H9 (cell line): ENCODE measurements at regions not wholly inside any gene's neighbourhood (a gene's known extent, or its start where the extent isn't known, plus 50 kb on each side); places are given as distances from the start of the nearest gene placed in this dataset.

Experiments used
- DNase-seq: peaks from one replicate; pipeline ENCODE4 v3.0.0-alpha.2; 2017
- H2AFZ ChIP-seq: one replicate; pipeline ENCODE4 v1.6.1; 2013; ENCODE audit warnings: mild to moderate bottlenecking, low read length, control low read depth, moderate library complexity
- H2AK5ac ChIP-seq: 2 replicates; pipeline ENCODE4 v1.6.1; 2013; ENCODE audit warnings: low read length, control low read depth, mixed read lengths; ENCODE audit not compliant: insufficient read length
- H2BK120ac ChIP-seq: one replicate; pipeline ENCODE4 v1.6.1; 2013; ENCODE audit warnings: low read depth, mild to moderate bottlenecking, low read length, control low read depth, inconsistent platforms; ENCODE audit not compliant: poor library complexity, severe bottlenecking
- H2BK12ac ChIP-seq: 2 replicates; pipeline ENCODE4 v1.6.1; 2013; ENCODE audit warnings: low read length, control low read depth, mixed read lengths, low read depth; ENCODE audit not compliant: insufficient read length
- H2BK15ac ChIP-seq: 2 replicates; pipeline ENCODE4 v1.6.1; 2013; ENCODE audit warnings: low read depth, low read length, control low read depth
- H2BK20ac ChIP-seq: one replicate; pipeline ENCODE4 v1.6.1; 2013; ENCODE audit warnings: low read depth, mild to moderate bottlenecking, low read length, control low read depth, inconsistent platforms; ENCODE audit not compliant: poor library complexity, severe bottlenecking
- H2BK5ac ChIP-seq: 2 replicates; pipeline ENCODE4 v1.6.1; 2013; ENCODE audit warnings: low read length, control low read depth, mixed read lengths; ENCODE audit not compliant: insufficient read length
- H3K14ac ChIP-seq: 2 replicates; pipeline ENCODE4 v1.6.1; 2013; ENCODE audit warnings: low read length, control low read depth; ENCODE audit not compliant: insufficient read depth
- H3K18ac ChIP-seq: 2 replicates; pipeline ENCODE4 v1.6.1; 2013; ENCODE audit warnings: low read depth, mild to moderate bottlenecking, mixed read lengths, low read length, control low read depth; ENCODE audit not compliant: insufficient read length
- H3K23ac ChIP-seq: 2 replicates; pipeline ENCODE4 v1.6.1; 2013; ENCODE audit warnings: low read length, control low read depth, mixed read lengths, low read depth; ENCODE audit not compliant: insufficient read length
- H3K23me2 ChIP-seq: 2 replicates; pipeline ENCODE4 v1.6.1; 2013; ENCODE audit warnings: low read depth, mild to moderate bottlenecking, mixed read lengths, low read length, control low read depth; ENCODE audit not compliant: insufficient read length, poor library complexity, severe bottlenecking
- H3K27ac ChIP-seq: 2 replicates; pipeline ENCODE4 v1.5.1; 2013; ENCODE audit warnings: low read length, control low read depth, mixed read lengths, low read depth; ENCODE audit not compliant: insufficient read length
- H3K27me3 ChIP-seq: 2 replicates; pipeline ENCODE4 v1.6.1; 2013; ENCODE audit warnings: low read length, control low read depth, inconsistent platforms; ENCODE audit not compliant: insufficient read depth
- H3K4ac ChIP-seq: 2 replicates; pipeline ENCODE4 v1.6.1; 2013; ENCODE audit warnings: low read depth, mild to moderate bottlenecking, control low read depth, inconsistent platforms, low read length, moderate library complexity
- H3K4me1 ChIP-seq: 2 replicates; pipeline ENCODE4 v1.6.1; 2013; ENCODE audit warnings: low read length, control low read depth, inconsistent platforms; ENCODE audit not compliant: insufficient read depth
- H3K4me2 ChIP-seq: 2 replicates; pipeline ENCODE4 v1.6.1; 2013; ENCODE audit warnings: low read length, control low read depth, mixed read lengths; ENCODE audit not compliant: insufficient read length, insufficient read depth
- H3K56ac ChIP-seq: 2 replicates; pipeline ENCODE4 v1.6.1; 2013; ENCODE audit warnings: low read depth, mild to moderate bottlenecking, mixed read lengths, low read length, control low read depth; ENCODE audit not compliant: insufficient read length
- H3K79me1 ChIP-seq: 2 replicates; pipeline ENCODE4 v1.6.1; 2013; ENCODE audit warnings: low read depth, mild to moderate bottlenecking, moderate library complexity, low read length, control low read depth, inconsistent platforms; ENCODE audit not compliant: insufficient read depth, poor library complexity, severe bottlenecking
- H3K79me2 ChIP-seq: 2 replicates; pipeline ENCODE4 v1.6.1; 2013; ENCODE audit warnings: low read length, control low read depth, inconsistent platforms; ENCODE audit not compliant: insufficient read depth
- H3K9ac ChIP-seq: 2 replicates; pipeline ENCODE4 v1.6.1; 2013; ENCODE audit warnings: low read length, control low read depth, mixed read lengths; ENCODE audit not compliant: insufficient read length; ENCODE audit errors: extremely low read depth
- H3K9me3 ChIP-seq: one replicate; pipeline ENCODE4 v1.6.1; 2013; ENCODE audit warnings: low read depth, low read length, inconsistent platforms; ENCODE audit not compliant: control insufficient read depth
- H3T11ph ChIP-seq: one replicate; pipeline ENCODE4 v1.6.1; 2013; ENCODE audit warnings: mild to moderate bottlenecking, low read length, control low read depth, inconsistent platforms
- H4K20me1 ChIP-seq: one replicate; pipeline ENCODE4 v1.6.1; 2013; ENCODE audit not compliant: control insufficient read depth, insufficient read length, insufficient read depth
- H4K5ac ChIP-seq: 2 replicates; pipeline ENCODE4 v1.6.1; 2013; ENCODE audit warnings: low read depth, mild to moderate bottlenecking, mixed read lengths, low read length, control low read depth; ENCODE audit not compliant: insufficient read length
- H4K8ac ChIP-seq: replicated peaks from 2 replicates; pipeline ENCODE4 v1.6.1; 2013; ENCODE audit warnings: low read length, control low read depth, mixed read lengths, low read depth; ENCODE audit not compliant: insufficient read length
- H4K91ac ChIP-seq: 2 replicates; pipeline ENCODE4 v1.6.1; 2013; ENCODE audit warnings: low read depth, mild to moderate bottlenecking, moderate library complexity, mixed read lengths, low read length, control low read depth; ENCODE audit not compliant: insufficient read length
- H3K27ac Mint-ChIP-seq, 3 experiments: 2 replicates in 2 of 3; 3 replicates in 1 of 3; pipeline ENCODE4 v1.8.0; 2020 to 2021; ENCODE audit warnings: mixed read lengths in 3 of 3, mild to moderate bottlenecking in 1 of 3, moderate library complexity in 1 of 3
- H3K27me3 Mint-ChIP-seq: 2 replicates; pipeline ENCODE4 v1.8.0; 2021; ENCODE audit warnings: low read depth, mild to moderate bottlenecking, moderate library complexity, mixed read lengths
- H3K36me3 Mint-ChIP-seq, 3 experiments: 2 replicates in 2 of 3; 3 replicates in 1 of 3; pipeline ENCODE4 v1.8.0; 2020 to 2021; ENCODE audit warnings: low read depth in 3 of 3, mixed read lengths in 3 of 3; ENCODE audit not compliant: insufficient read depth in 1 of 3
- H3K4me1 Mint-ChIP-seq, 2 experiments: 2 replicates each; pipeline ENCODE4 v1.8.0; 2020; ENCODE audit warnings: mixed read lengths in 2 of 2
- H3K4me3 Mint-ChIP-seq, 2 experiments: 2 replicates in 1 of 2; 3 replicates in 1 of 2; pipeline ENCODE4 v1.8.0; 2020 to 2021; ENCODE audit warnings: mild to moderate bottlenecking in 2 of 2, mixed read lengths in 2 of 2, moderate library complexity in 1 of 2
- H3K9me3 Mint-ChIP-seq, 2 experiments: 2 replicates in 1 of 2; 3 replicates in 1 of 2; pipeline ENCODE4 v1.8.0; 2020; ENCODE audit warnings: mild to moderate bottlenecking in 2 of 2, mixed read lengths in 2 of 2, moderate library complexity in 1 of 2
- CTCF ChIP-seq: fragments of 200-600 bp; sonication (generic); conservative IDR thresholded peaks from 3 replicates; pipeline ENCODE4 v1.8.0; 2021; ENCODE audit warnings: antibody characterized with exemption, mild to moderate bottlenecking
- WGBS: extraction: QIAGEN DNeasy Blood & Tissue Kit; methylation state at CpG from one replicate; pipeline ENCODE4 v1.1.7; 2013; ENCODE audit warnings: missing lambda C conversion rate, low lambda C conversion rate, mixed read lengths; ENCODE audit not compliant: insufficient read length; ENCODE audit errors: extremely low coverage; 5-methylcytosine and 5-hydroxymethylcytosine counted together

GRCh38 chr1:22247527-22248245, 104.8 kb upstream of the WNT4 start:
- Histone ChIP-seq H3K9ac (no peak overlapping the region), H3T11ph (no peak overlapping the region), H3K14ac (no peak overlapping the region), H3K4ac (no peak overlapping the region), H3K23me2 (no peaks in the 10 kb centered on the region), H3K27ac (no peak overlapping the region), H3K4me2 (no peak overlapping the region), H3K23ac (no peak overlapping the region), H3K4me1 (no peaks in the 10 kb centered on the region), H4K8ac (no peak overlapping the region), H3K79me2 (no peaks in the 10 kb centered on the region), H2BK5ac (no peak overlapping the region), H2AFZ (no peak overlapping the region), H3K27me3 (no peaks in the 10 kb centered on the region), H2BK12ac (no peak overlapping the region), H2BK15ac (no peak overlapping the region), H2AK5ac (no peak overlapping the region), H3K56ac (no peak overlapping the region), H4K5ac (no peak overlapping the region), H3K79me1 (no peaks in the 10 kb centered on the region), H3K9me3 (no peaks in the 10 kb centered on the region), H2BK120ac (no peak overlapping the region), H3K18ac (no peak overlapping the region), H4K91ac (no peak overlapping the region), H2BK20ac (no peak overlapping the region), H4K20me1 (no peaks in the 10 kb centered on the region)
- TF ChIP-seq CTCF = no peak
- DNase-seq = no peak
- Mint-ChIP-seq H3K27ac (no peak overlapping the region), H3K27me3 (peaks cover 9% of the 10 kb centered on the region), H3K4me3 (no peak overlapping the region), H3K4me1 (peaks cover 35 to 71% of the 10 kb centered on the region in 2 experiments), H3K36me3 (no peaks in the 10 kb centered on the region), H3K9me3 (no peaks in the 10 kb centered on the region; a peak in 1 of 5 replicates)
- WGBS = no CpG with 5 or more reads among the region's 18 CpGs
